PC-9 (cell line): ENCODE measurements at regions not wholly inside any gene's neighbourhood (a gene's known extent, or its start where the extent isn't known, plus 50 kb on each side); places are given as distances from the start of the nearest gene placed in this dataset.

ENCODE experiments used
- BruUV-seq: library from RNA; stranded (reverse); fragments of 400-500 nt; replicated peaks from 2 replicates; lab custom pipeline; 2021; lab: Mats Ljungman, UMichigan
- CTCF ChIA-PET: fragments of 300-600 bp; sonication (Branson Sonifier 250); formaldehyde crosslinking; loops from one replicate; lab custom pipeline; 2022; ENCODE audit warnings: antibody characterized with exemption; lab: Charles Lee
- POLR2A ChIA-PET: fragments of 300-600 bp; sonication (Branson Sonifier 250); formaldehyde crosslinking; loops from one replicate; lab custom pipeline; 2022; ENCODE audit warnings: antibody characterized with exemption; ENCODE audit not compliant: unreplicated experiment; lab: Charles Lee
- DNase-seq, 2 experiments: peaks; one replicate each; pipeline versions ENCODE4 v3.0.0 to v3.0.0-alpha.2; 2015 to 2022; ENCODE audit warnings: mixed read lengths in 1 of 2
- H2AFZ ChIP-seq: fragments of 200-600 bp; sonication (generic); 2 replicates; pipeline ENCODE4 v1.8.1; 2017; ENCODE audit warnings: antibody characterized with exemption
- H3F3A ChIP-seq: fragments of 200-600 bp; sonication (generic); 2 replicates; pipeline ENCODE4 v1.8.1; 2017; ENCODE audit warnings: antibody characterized with exemption, mild to moderate bottlenecking, low read depth; ENCODE audit not compliant: insufficient read depth
- H3K27ac ChIP-seq: fragments of 200-600 bp; sonication (generic); 2 replicates; pipeline ENCODE4 v1.6.1; 2016; ENCODE audit warnings: mixed run types
- H3K27me3 ChIP-seq: fragments of 200-600 bp; sonication (generic); 2 replicates; pipeline ENCODE4 v1.6.1; 2016; ENCODE audit warnings: low read depth, mixed run types; ENCODE audit not compliant: insufficient read depth
- H3K36me3 ChIP-seq: fragments of 200-600 bp; sonication (generic); 2 replicates; pipeline ENCODE4 v1.6.1; 2016; ENCODE audit warnings: low read depth, mixed run types
- H3K4me1 ChIP-seq: fragments of 200-600 bp; sonication (generic); replicated peaks from 2 replicates; pipeline ENCODE4 v1.6.1; 2016; ENCODE audit warnings: mixed run types; ENCODE audit not compliant: insufficient read depth
- H3K4me2 ChIP-seq: fragments of 200-600 bp; sonication (generic); 2 replicates; pipeline ENCODE4 v1.6.1; 2017; ENCODE audit warnings: mixed run types
- H3K4me3 ChIP-seq: fragments of 200-600 bp; sonication (generic); 2 replicates; pipeline ENCODE4 v1.6.1; 2016; ENCODE audit warnings: mixed run types
- H3K79me2 ChIP-seq: fragments of 200-600 bp; sonication (generic); 2 replicates; pipeline ENCODE4 v1.6.1; 2017; ENCODE audit warnings: low read depth, mixed run types
- H3K9me2 ChIP-seq: fragments of 200-600 bp; sonication (generic); 2 replicates; pipeline ENCODE4 v1.8.1; 2017; ENCODE audit warnings: mild to moderate bottlenecking; ENCODE audit not compliant: insufficient read depth
- H3K9me3 ChIP-seq: fragments of 200-600 bp; sonication (generic); 2 replicates; pipeline ENCODE4 v1.8.1; 2016; ENCODE audit warnings: low read depth; ENCODE audit not compliant: insufficient read depth
- H4K20me1 ChIP-seq: fragments of 200-600 bp; sonication (generic); 2 replicates; pipeline ENCODE4 v1.8.1; 2017; ENCODE audit not compliant: insufficient read depth
- EZH2 ChIP-seq: fragments of 200-600 bp; sonication (generic); IDR thresholded peaks from 2 replicates; pipeline ENCODE4 v1.8.0; 2017; ENCODE audit warnings: antibody characterized with exemption, low read depth
- intact Hi-C: fragments of 100-400 bp; cut with micrococcal nuclease; formaldehyde crosslinking; loops from one replicate; pipeline ENCODE4 v1.10.0; 2022; ENCODE audit not compliant: unreplicated experiment
- TF ChIP-seq, protein P1 (sequence below): fragments of 200-600 bp; sonication (generic); conservative IDR thresholded peaks from 2 replicates; pipeline ENCODE4 v1.6.1; 2017; ENCODE audit warnings: mixed run types, antibody characterized with exemption, mild to moderate bottlenecking, moderate library complexity

DNA sequence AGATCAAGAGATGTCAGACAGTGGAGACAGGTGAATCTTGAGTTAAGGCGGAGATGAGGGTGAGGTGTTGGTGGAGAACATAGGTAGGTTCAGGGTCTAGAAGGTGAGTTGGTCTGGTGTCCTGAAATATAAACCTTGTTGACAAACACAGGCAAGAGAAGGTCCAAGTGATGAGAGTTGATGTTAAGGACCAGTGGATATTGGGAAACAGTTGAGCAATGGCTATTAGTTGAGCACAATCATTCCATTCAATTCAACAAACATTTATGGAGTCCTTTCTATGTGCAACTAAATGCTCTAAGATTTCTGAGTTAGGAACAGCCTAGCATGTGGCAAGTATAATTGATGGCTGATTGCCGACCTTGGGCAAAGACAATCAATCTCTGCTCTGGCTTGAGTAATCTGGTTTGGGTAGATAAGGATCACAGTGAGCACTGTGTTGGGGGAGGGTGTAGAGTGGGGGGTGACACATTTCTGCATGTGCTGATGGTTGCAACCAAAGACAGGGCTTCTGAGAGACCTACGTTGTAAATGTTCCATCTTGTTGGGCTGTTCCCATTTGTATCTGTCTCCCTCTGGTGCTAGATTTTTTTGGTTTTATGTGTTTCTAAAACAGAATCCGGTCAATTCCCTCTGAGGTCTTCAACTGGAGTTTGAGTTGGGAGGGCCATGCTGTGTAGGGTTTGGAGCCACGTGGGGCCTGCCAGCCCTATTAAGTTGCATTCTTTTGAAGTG, 201.1 kb downstream of the BAMBI start:
- H3K36me3 ChIP-seq = no peaks in the 10 kb centered on the region
- H3K9me3 ChIP-seq = no peaks in the 10 kb centered on the region
- H3K4me2 ChIP-seq = no peak overlapping the region
- H4K20me1 ChIP-seq = no peaks in the 10 kb centered on the region
- no peak for TF ChIP-seq EZH2
- TF ChIP-seq, protein P1, sequence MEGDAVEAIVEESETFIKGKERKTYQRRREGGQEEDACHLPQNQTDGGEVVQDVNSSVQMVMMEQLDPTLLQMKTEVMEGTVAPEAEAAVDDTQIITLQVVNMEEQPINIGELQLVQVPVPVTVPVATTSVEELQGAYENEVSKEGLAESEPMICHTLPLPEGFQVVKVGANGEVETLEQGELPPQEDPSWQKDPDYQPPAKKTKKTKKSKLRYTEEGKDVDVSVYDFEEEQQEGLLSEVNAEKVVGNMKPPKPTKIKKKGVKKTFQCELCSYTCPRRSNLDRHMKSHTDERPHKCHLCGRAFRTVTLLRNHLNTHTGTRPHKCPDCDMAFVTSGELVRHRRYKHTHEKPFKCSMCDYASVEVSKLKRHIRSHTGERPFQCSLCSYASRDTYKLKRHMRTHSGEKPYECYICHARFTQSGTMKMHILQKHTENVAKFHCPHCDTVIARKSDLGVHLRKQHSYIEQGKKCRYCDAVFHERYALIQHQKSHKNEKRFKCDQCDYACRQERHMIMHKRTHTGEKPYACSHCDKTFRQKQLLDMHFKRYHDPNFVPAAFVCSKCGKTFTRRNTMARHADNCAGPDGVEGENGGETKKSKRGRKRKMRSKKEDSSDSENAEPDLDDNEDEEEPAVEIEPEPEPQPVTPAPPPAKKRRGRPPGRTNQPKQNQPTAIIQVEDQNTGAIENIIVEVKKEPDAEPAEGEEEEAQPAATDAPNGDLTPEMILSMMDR = no peak
- ChIA-PET POLR2A (no interaction called here), CTCF (no interaction called here)
- H3K27ac ChIP-seq = no peak overlapping the region
- H3K4me1 ChIP-seq = no peaks in the 10 kb centered on the region
- H3K79me2 ChIP-seq = no peaks in the 10 kb centered on the region
- H3F3A ChIP-seq = no peaks in the 10 kb centered on the region
- intact Hi-C loops = no loop called here
- no TSS peak for BruUV-seq
- H3K4me3 ChIP-seq = no peak overlapping the region
- DNase-seq = no peak
- no peaks in the 10 kb centered on the region for H3K27me3 ChIP-seq
- H3K9me2 ChIP-seq = no peaks in the 10 kb centered on the region
- H2AFZ ChIP-seq = no peak overlapping the region

DNA sequence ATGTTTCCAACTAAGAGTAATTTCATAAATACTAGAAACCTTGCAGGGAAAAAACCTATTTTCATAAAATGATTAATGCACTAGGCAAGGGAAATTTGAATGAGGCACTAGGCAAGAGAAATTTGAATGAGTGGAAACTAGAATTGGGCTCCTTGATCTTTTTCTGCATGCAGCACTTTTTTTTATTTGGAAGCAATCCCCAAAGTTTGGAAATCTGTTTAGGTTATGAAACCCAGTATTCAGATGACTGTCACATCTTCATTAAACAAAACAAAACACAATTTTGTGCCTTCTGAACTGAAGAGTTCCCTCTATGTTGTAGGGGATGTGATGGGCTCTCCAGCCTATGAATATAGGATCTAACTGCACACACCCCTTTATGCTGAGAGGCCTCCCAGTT, 201.9 kb downstream of the BAMBI start:
- no peak for TF ChIP-seq EZH2
- TF ChIP-seq, protein P1 = no peak
- DNase-seq = no peak
- Histone ChIP-seq H3K79me2 (no peaks in the 10 kb centered on the region), H3K27ac (no peak overlapping the region), H3K4me2 (no peak overlapping the region), H3K9me3 (no peaks in the 10 kb centered on the region), H3K4me1 (no peaks in the 10 kb centered on the region), H2AFZ (no peak overlapping the region), H4K20me1 (no peaks in the 10 kb centered on the region), H3K4me3 (no peak overlapping the region), H3F3A (no peaks in the 10 kb centered on the region), H3K9me2 (no peaks in the 10 kb centered on the region), H3K36me3 (no peaks in the 10 kb centered on the region), H3K27me3 (no peaks in the 10 kb centered on the region)
- intact Hi-C loops = no loop called here
- POLR2A ChIA-PET = no interaction called here
- BruUV-seq = no TSS peak
- CTCF ChIA-PET = no interaction called here

DNA sequence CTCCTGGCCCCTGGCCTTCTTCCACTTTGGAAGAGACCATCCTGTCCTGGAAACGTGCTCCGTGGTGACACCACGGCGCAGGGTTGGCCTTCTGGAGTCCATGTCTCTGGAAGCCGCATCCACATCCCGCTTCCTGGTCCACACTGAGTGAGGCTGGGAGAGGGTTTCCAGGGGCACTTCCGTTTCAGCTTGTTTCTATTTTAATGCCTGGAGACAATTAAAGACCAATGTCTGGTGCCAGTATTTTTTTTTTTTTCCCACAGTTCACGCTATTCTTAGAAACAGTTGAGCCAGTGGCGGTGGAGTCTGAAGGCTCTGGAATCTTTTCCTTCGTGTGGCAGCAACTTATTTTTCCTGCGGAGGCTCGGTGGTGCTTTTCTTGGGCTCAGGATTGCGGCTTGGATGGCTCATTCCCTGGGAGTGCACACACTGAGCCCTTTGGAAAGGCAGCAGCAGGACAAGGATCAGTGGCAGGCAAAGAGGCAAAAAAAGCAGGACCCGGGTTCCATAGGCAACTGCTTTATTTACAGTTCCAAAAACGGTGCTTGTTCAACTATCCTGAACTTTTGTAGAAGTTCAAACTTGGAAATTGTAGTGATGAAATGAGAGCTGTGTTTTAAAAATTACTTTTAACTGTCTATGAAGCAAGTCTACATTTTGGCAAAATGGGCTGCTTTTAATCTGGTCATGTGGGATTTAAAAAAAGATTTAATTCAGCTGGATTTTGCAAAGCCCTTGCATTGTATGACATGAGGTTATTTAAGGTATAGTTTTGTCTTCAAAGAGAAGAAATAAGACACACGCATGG, 202.8 kb downstream of the BAMBI start:
- CTCF ChIA-PET = no interaction called here
- H3K27me3 ChIP-seq = no peaks in the 10 kb centered on the region
- intact Hi-C loops = no loop called here
- H3K9me2 ChIP-seq = no peaks in the 10 kb centered on the region
- no peak for TF ChIP-seq EZH2
- TF ChIP-seq, protein P1 = no peak
- no peak overlapping the region for H2AFZ ChIP-seq
- POLR2A ChIA-PET = no interaction called here
- no peak overlapping the region for H3K27ac ChIP-seq
- no peaks in the 10 kb centered on the region for H3F3A ChIP-seq
- H3K4me2 ChIP-seq = no peak overlapping the region
- no peaks in the 10 kb centered on the region for H3K79me2 ChIP-seq
- H3K4me1 ChIP-seq = no peaks in the 10 kb centered on the region
- no peaks in the 10 kb centered on the region for H4K20me1 ChIP-seq
- H3K4me3 ChIP-seq = no peak overlapping the region
- DNase-seq = no peak
- H3K9me3 ChIP-seq = no peaks in the 10 kb centered on the region
- H3K36me3 ChIP-seq = no peaks in the 10 kb centered on the region
- no TSS peak for BruUV-seq
